HepG2 (cell line): ENCODE measurements at regions not wholly inside any gene's neighbourhood (a gene's known extent, or its start where the extent isn't known, plus 50 kb on each side); places are given as distances from the start of the nearest gene placed in this dataset.

ENCODE experiments used
- CTCF ChIP-seq: sonication (generic); formaldehyde crosslinking; IDR thresholded peaks from 2 replicates; pipeline ENCODE4 v1.5.0; 2020; ENCODE audit warnings: mild to moderate bottlenecking, missing genetic modification reagents, moderate library complexity
- GABPA ChIP-seq, 2 experiments: IDR thresholded peaks; 2 replicates each; pipeline ENCODE4 v1.6.1; 2011 to 2016; ENCODE audit warnings: low read depth in 2 of 2, low read length in 1 of 2, missing biosample characterization in 1 of 2, missing genetic modification characterization in 1 of 2
- NFKBIZ ChIP-seq: IDR thresholded peaks from 2 replicates; pipeline ENCODE4 v1.6.1; 2018; ENCODE audit warnings: missing genetic modification reagents, missing compliant biosample characterization
- RAD51 ChIP-seq: fragments of 450-650 bp; IDR thresholded peaks from 2 replicates; pipeline ENCODE4 v1.6.1; 2016; ENCODE audit warnings: borderline replicate concordance
- SMC3 ChIP-seq: IDR thresholded peaks from 2 replicates; pipeline ENCODE4 v1.6.1; 2011; ENCODE audit warnings: low read length, improper control_type of control experiment
- YY1 ChIP-seq: IDR thresholded peaks from 2 replicates; pipeline ENCODE4 v1.6.1; 2011; ENCODE audit warnings: low read length, low read depth, moderate library complexity, mild to moderate bottlenecking; ENCODE audit not compliant: insufficient read depth, insufficient replicate concordance
- ZFP41 ChIP-seq: sonication (generic); formaldehyde crosslinking; IDR thresholded peaks from 2 replicates; pipeline ENCODE4 v1.4.0; 2020; ENCODE audit warnings: mild to moderate bottlenecking, missing genetic modification reagents, borderline replicate concordance
- ZKSCAN5 ChIP-seq: sonication (generic); formaldehyde crosslinking; IDR thresholded peaks from 2 replicates; pipeline ENCODE4 v1.5.1; 2020; ENCODE audit warnings: mild to moderate bottlenecking, missing genetic modification reagents

DNA sequence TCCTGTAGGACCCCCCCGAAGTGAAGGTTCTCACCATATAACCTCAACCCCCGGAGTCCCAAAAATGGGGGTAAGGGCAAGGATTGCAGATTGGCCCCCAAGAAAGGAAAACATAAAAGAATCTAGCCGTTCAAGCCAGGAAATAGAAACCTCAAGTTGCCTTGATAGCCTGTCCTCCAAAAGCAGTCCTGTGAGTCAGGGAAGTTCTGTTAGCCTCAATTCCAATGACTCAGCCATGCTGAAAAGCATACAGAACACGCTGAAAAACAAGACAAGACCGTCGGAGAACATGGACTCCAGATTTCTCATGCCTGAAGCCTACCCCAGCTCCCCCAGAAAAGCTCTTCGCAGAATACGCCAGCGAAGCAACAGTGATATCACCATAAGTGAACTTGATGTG, 344.2 kb upstream of the RGS6 start:
- TF ChIP-seq SMC3 = no peak
- no peak for TF ChIP-seq NFKBIZ
- no peak for TF ChIP-seq CTCF (CRISPR knock-in tag)
- TF ChIP-seq ZFP41 (CRISPR knock-in tag) = no peak
- TF ChIP-seq RAD51 = no peak
- TF ChIP-seq YY1 = no peak
- TF ChIP-seq ZKSCAN5 = no peak
- no peak for TF ChIP-seq GABPA (IDR thresholded peaks at IDR 0.05; ENCODE audit: low read depth, low read length)
- TF ChIP-seq GABPA (CRISPR knock-in tag; IDR thresholded peaks at IDR 0.05; ENCODE audit: low read depth) = no peak
